GM12878 (cell line): ENCODE measurements at regions not wholly inside any gene's neighbourhood (a gene's known extent, or its start where the extent isn't known, plus 50 kb on each side); places are given as distances from the start of the nearest gene placed in this dataset.

Source experiments
- ATAC-seq: fragments of 200-7000 bp; cut with Tn5 transposase; 3 replicates; pipeline ENCODE4 v1.9.1; 2020; ENCODE audit warnings: mild to moderate bottlenecking, moderate library complexity
- BruUV-seq: library from RNA; stranded (reverse); fragments of 400-500 nt; replicated peaks from 2 replicates; lab custom pipeline; 2021; lab: Mats Ljungman, UMichigan
- CTCF ChIA-PET: fragments of 300-600 bp; sonication (Branson Sonifier 250); formaldehyde crosslinking; extraction: SDS; loops from one replicate; lab custom pipeline; 2021; ENCODE audit warnings: inconsistent platforms; lab: Yijun Ruan, JAX
- POLR2A ChIA-PET: fragments of 350-600 bp; formaldehyde crosslinking; extraction: SDS; loops from one replicate; lab custom pipeline; 2021; ENCODE audit warnings: inconsistent platforms; lab: Charles Lee
- RAD21 ChIA-PET: fragments of 300-600 bp; sonication (Branson Sonifier 250); formaldehyde crosslinking; loops from one replicate; lab custom pipeline; 2023; ENCODE audit warnings: antibody characterized with exemption; ENCODE audit not compliant: unreplicated experiment; lab: Charles Lee
- SMC1A ChIA-PET: fragments of 300-600 bp; sonication (Branson Sonifier 250); formaldehyde crosslinking; loops from one replicate; lab custom pipeline; 2023; ENCODE audit not compliant: unreplicated experiment, uncharacterized antibody; lab: Charles Lee
- DNase-seq: peaks from one replicate; pipeline ENCODE4 v3.0.0-alpha.2; 2011; ENCODE audit warnings: low read depth, low spot score
- FAIRE-seq: peaks from 3 replicates; lab custom pipeline; 2011; peaks lifted over from hg19 to GRCh38; lab: Jason Lieb, UNC
- H2AFZ ChIP-seq: 2 replicates; pipeline ENCODE4 v1.6.0; 2011; ENCODE audit warnings: low read depth, low read length, control low read depth; ENCODE audit not compliant: control insufficient read depth
- H3K27ac ChIP-seq: 2 replicates; pipeline ENCODE4 v1.5.1; 2011; ENCODE audit warnings: control low read depth; ENCODE audit not compliant: control insufficient read depth, insufficient read depth
- H3K27me3 ChIP-seq, 2 experiments: replicated peaks in 1 of 2; 2 replicates each; pipeline versions ENCODE4 v1.6.0 to v1.6.1; 2011; ENCODE audit warnings: low read length in 1 of 2; ENCODE audit not compliant: control insufficient read depth in 2 of 2, insufficient read depth in 2 of 2
- H3K36me3 ChIP-seq, 2 experiments: 2 replicates each; pipeline ENCODE4 v1.5.1; 2011; ENCODE audit warnings: low read length in 1 of 2; ENCODE audit not compliant: control insufficient read depth in 2 of 2, insufficient read depth in 2 of 2
- H3K4me1 ChIP-seq: 2 replicates; pipeline ENCODE4 v1.6.1; 2011; ENCODE audit warnings: mild to moderate bottlenecking, low read length, moderate library complexity, mixed read lengths; ENCODE audit not compliant: control insufficient read depth, insufficient read depth
- H3K4me2 ChIP-seq: 2 replicates; pipeline ENCODE4 v1.6.0; 2011; ENCODE audit warnings: control low read depth; ENCODE audit not compliant: control insufficient read depth, insufficient read depth
- H3K4me3 ChIP-seq: fragments of 200-600 bp; sonication (generic); 2 replicates; pipeline ENCODE4 v1.5.1; 2016
- H3K79me2 ChIP-seq: 2 replicates; pipeline ENCODE4 v1.6.0; 2011; ENCODE audit warnings: low read length; ENCODE audit not compliant: control insufficient read depth, insufficient read depth
- H3K9ac ChIP-seq: 2 replicates; pipeline ENCODE4 v1.8.0; 2011; ENCODE audit warnings: low read length, control low read depth, mixed read lengths; ENCODE audit not compliant: control insufficient read depth, insufficient read depth
- H3K9me3 ChIP-seq: replicated peaks from 3 replicates; pipeline ENCODE4 v1.5.1; 2011; ENCODE audit warnings: mild to moderate bottlenecking, low read length; ENCODE audit not compliant: control insufficient read depth, insufficient read depth
- H4K20me1 ChIP-seq: 2 replicates; pipeline ENCODE4 v1.6.0; 2011; ENCODE audit not compliant: control insufficient read depth, insufficient read depth
- CTCF ChIP-seq, 3 experiments: IDR thresholded peaks in 2 of 3; conservative IDR thresholded peaks in 1 of 3; 2 replicates each; pipeline ENCODE4 v1.5.1; 2011; ENCODE audit warnings: low read depth in 3 of 3, low read length in 3 of 3, mild to moderate bottlenecking in 3 of 3, control low read depth in 2 of 3, moderate library complexity in 2 of 3, inconsistent platforms in 1 of 3, mixed read lengths in 1 of 3; ENCODE audit not compliant: control insufficient read depth in 2 of 3, insufficient read depth in 1 of 3; ENCODE audit errors: extremely low read depth in 1 of 3
- GATAD2B ChIP-seq: fragments of 450-650 bp; conservative IDR thresholded peaks from 2 replicates; pipeline ENCODE4 v1.6.1; 2017; ENCODE audit warnings: low read depth, mild to moderate bottlenecking, moderate library complexity
- POLR2AphosphoS5 ChIP-seq: IDR thresholded peaks from 2 replicates; pipeline ENCODE4 v1.6.1; 2011; ENCODE audit warnings: mild to moderate bottlenecking, low read length, inconsistent platforms
- ZBTB4 ChIP-seq: fragments of 450-650 bp; formaldehyde crosslinking; IDR thresholded peaks from 2 replicates; pipeline ENCODE4 v1.4.0; 2022; ENCODE audit warnings: mild to moderate bottlenecking, moderate library complexity
- WGBS: methylation state at CpG from one replicate; pipeline ENCODE4 v1.1.6; 2016; ENCODE audit warnings: low lambda C conversion rate; ENCODE audit not compliant: insufficient replicate concordance, insufficient coverage; ENCODE audit errors: missing lambda C conversion rate; 5-methylcytosine and 5-hydroxymethylcytosine counted together
- in situ Hi-C: fragments of 300-500 bp; cut with MboI; formaldehyde crosslinking; loops from 9 replicates; pipeline ENCODE4 v1.14.3; 2018; ENCODE audit warnings: mixed read lengths
- intact Hi-C: fragments of 100-400 bp; cut with micrococcal nuclease; formaldehyde crosslinking; loops from one replicate; pipeline ENCODE4 v1.14.2; 2022; ENCODE audit not compliant: unreplicated experiment

- BruUV-seq = no TSS peak
Measured at GRCh38 chr1:79852004-79852403, 845.5 kb upstream of the ADGRL4 start.

GRCh38 chr1:79849388-79849787 lies 842.9 kb upstream of the ADGRL4 start:
- ChIA-PET POLR2A (no interaction called here), RAD21 (no interaction called here), CTCF (no interaction called here), SMC1A (no interaction called here)
- Histone ChIP-seq H2AFZ (no peak overlapping the region), H3K36me3 (no peaks in the 10 kb centered on the region), H3K9ac (no peak overlapping the region), H3K4me3 (no peak overlapping the region), H3K27me3 (no peaks in the 10 kb centered on the region), H3K27ac (no peak overlapping the region), H3K4me2 (no peak overlapping the region), H3K79me2 (no peaks in the 10 kb centered on the region), H3K9me3 (no peaks in the 10 kb centered on the region), H3K4me1 (no peaks in the 10 kb centered on the region), H4K20me1 (no peaks in the 10 kb centered on the region)
- intact Hi-C loops (no loop called here), in situ Hi-C loops (no loop called here)
- DNase-seq (no peak), FAIRE-seq (no peak), ATAC-seq (no peak)
- BruUV-seq = no TSS peak
- 0% methylated on average over 1 of the region's 1 CpG for WGBS
- TF ChIP-seq ZBTB4 (CRISPR knock-in tag) (no peak), CTCF (IDR thresholded peaks at IDR 0.05 in 2 of 3, conservative IDR thresholded peaks at IDR 0.05 in 1 of 3; ENCODE audit: control insufficient read depth in 2 of 3, extremely low read depth in 1 of 3, insufficient read depth in 1 of 3, low read depth in 3 of 3, low read length in 3 of 3) (no peak), GATAD2B (no peak)

More at GRCh38 chr1:79852004-79852403, 845.5 kb upstream of the ADGRL4 start:
- peak; percentile 83 for ATAC-seq
- Histone ChIP-seq H3K4me2 (no peak overlapping the region), H3K36me3 (no peaks in the 10 kb centered on the region), H3K4me3 (no peak overlapping the region), H4K20me1 (no peaks in the 10 kb centered on the region), H2AFZ (no peak overlapping the region), H3K9ac (no peak overlapping the region), H3K9me3 (no peaks in the 10 kb centered on the region), H3K79me2 (no peaks in the 10 kb centered on the region), H3K27ac (no peak overlapping the region), H3K27me3 (no peaks in the 10 kb centered on the region), H3K4me1 (no peaks in the 10 kb centered on the region)
- TF ChIP-seq CTCF (IDR thresholded peaks at IDR 0.05 in 2 of 3, conservative IDR thresholded peaks at IDR 0.05 in 1 of 3; ENCODE audit: control insufficient read depth in 2 of 3, extremely low read depth in 1 of 3, insufficient read depth in 1 of 3, low read depth in 3 of 3, low read length in 3 of 3) (peak in 2 of 3 experiments; percentile 32 to 33; a peak in 2 of 6 replicates), POLR2AphosphoS5 (no peak)
- intact Hi-C loops = no loop called here
- CTCF ChIA-PET = no interaction called here
- DNase-seq = no peak
- in situ Hi-C loops = no loop called here
- WGBS = 35% methylated on average over 3 of the region's 3 CpGs
- FAIRE-seq = no peak
- POLR2A ChIA-PET = interaction anchor here (0.5 kb wide), 1 partner anchor 1026 kb away, joined by 5 read pairs; no protein-coding TSS in a partner anchor
- SMC1A ChIA-PET = no interaction called here
- RAD21 ChIA-PET = no interaction called here
